ENCODE measurements at regions not wholly inside any gene's neighbourhood (a gene's known extent, or its start where the extent isn't known, plus 50 kb on each side); places are given as distances from the start of the nearest gene placed in this dataset.

DNA sequence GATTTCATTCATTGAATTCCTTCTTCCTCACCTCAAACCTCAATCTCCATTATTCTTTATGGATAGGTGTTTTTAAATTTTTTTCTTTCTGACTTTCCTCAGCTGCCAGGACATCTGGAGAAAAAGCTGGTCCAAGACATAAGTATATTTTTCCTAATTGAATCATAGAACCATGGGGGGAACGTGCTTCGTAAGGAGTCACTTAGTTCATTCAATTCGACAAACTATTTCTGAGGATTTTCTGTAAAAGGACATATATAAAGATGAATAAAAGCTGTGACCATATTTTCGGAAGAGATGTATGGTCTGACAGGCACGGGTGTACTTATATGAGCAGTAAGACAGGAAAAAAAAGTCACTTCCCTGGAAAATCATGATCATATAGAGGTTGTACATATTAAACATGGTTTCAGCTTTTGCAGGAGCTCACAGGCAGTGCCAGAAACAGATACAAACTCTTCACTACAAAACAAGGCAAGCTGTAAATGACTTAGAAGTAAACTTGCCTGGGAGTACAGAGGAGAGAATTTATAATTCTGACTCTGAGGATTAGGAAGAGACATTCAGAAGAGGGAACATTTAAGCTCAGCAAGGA lies 88.2 kb upstream of the EGR2 start:
- TF ChIP-seq, protein P1, sequence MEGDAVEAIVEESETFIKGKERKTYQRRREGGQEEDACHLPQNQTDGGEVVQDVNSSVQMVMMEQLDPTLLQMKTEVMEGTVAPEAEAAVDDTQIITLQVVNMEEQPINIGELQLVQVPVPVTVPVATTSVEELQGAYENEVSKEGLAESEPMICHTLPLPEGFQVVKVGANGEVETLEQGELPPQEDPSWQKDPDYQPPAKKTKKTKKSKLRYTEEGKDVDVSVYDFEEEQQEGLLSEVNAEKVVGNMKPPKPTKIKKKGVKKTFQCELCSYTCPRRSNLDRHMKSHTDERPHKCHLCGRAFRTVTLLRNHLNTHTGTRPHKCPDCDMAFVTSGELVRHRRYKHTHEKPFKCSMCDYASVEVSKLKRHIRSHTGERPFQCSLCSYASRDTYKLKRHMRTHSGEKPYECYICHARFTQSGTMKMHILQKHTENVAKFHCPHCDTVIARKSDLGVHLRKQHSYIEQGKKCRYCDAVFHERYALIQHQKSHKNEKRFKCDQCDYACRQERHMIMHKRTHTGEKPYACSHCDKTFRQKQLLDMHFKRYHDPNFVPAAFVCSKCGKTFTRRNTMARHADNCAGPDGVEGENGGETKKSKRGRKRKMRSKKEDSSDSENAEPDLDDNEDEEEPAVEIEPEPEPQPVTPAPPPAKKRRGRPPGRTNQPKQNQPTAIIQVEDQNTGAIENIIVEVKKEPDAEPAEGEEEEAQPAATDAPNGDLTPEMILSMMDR (IDR thresholded peaks at IDR 0.05; ENCODE audit: insufficient read depth, low read depth, low read length), result no peak
- TF ChIP-seq EZH2 (IDR thresholded peaks at IDR 0.05; ENCODE audit: insufficient read depth, low read length), result no peak
